Right atrium auricular region (tissue), 2 donors: ENCODE measurements at regions not wholly inside any gene's neighbourhood (a gene's known extent, or its start where the extent isn't known, plus 50 kb on each side); places are given as distances from the start of the nearest gene placed in this dataset.

Experiments used
- DNase-seq: peaks from one replicate; pipeline ENCODE4 v3.0.0-alpha.2; 2019; ENCODE audit warnings: low spot score
- H3K27ac ChIP-seq, 2 donors: fragments of 200-600 bp; sonication (generic); 1 replicate in 1 of 2; 2 replicates in 1 of 2; pipeline ENCODE4 v1.5.1; 2016 to 2019
- H3K27me3 ChIP-seq, 2 donors: fragments of 200-600 bp; sonication (generic); one replicate each; pipeline versions ENCODE4 v1.5.1 to v1.6.0; 2017 to 2019
- H3K36me3 ChIP-seq: fragments of 200-600 bp; sonication (generic); one replicate; pipeline ENCODE4 v1.5.1; 2016
- H3K4me1 ChIP-seq, 2 donors: fragments of 200-600 bp; sonication (generic); one replicate each; pipeline versions ENCODE4 v1.5.1 to v1.6.0; 2017 to 2019
- H3K4me3 ChIP-seq, 2 donors: fragments of 200-600 bp; sonication (generic); 1 replicate in 1 of 2; 2 replicates in 1 of 2; pipeline ENCODE4 v1.5.1; 2017 to 2019; ENCODE audit warnings: mild to moderate bottlenecking in 1 of 2, moderate library complexity in 1 of 2
- H3K9me3 ChIP-seq, 2 donors: fragments of 200-600 bp; sonication (generic); one replicate each; pipeline ENCODE4 v1.5.1; 2019
- TF ChIP-seq, protein P1 (sequence below), 2 donors: fragments of 200-600 bp; sonication (generic); IDR thresholded peaks; one replicate each; pipeline ENCODE4 v1.5.1; 2019; ENCODE audit warnings: antibody characterized with exemption in 2 of 2

GRCh38 chr1:95496307-95496706 lies 262.3 kb downstream of the RWDD3 start:
- H3K4me1 ChIP-seq, result no peaks in the 10 kb centered on the region
- no peaks in the 10 kb centered on the region for H3K27me3 ChIP-seq
- H3K27ac ChIP-seq, result no peak overlapping the region
- no peaks in the 10 kb centered on the region for H3K9me3 ChIP-seq
- no peaks in the 10 kb centered on the region for H3K36me3 ChIP-seq
- no peak overlapping the region for H3K4me3 ChIP-seq
- DNase-seq, result no peak
- TF ChIP-seq, protein P1, sequence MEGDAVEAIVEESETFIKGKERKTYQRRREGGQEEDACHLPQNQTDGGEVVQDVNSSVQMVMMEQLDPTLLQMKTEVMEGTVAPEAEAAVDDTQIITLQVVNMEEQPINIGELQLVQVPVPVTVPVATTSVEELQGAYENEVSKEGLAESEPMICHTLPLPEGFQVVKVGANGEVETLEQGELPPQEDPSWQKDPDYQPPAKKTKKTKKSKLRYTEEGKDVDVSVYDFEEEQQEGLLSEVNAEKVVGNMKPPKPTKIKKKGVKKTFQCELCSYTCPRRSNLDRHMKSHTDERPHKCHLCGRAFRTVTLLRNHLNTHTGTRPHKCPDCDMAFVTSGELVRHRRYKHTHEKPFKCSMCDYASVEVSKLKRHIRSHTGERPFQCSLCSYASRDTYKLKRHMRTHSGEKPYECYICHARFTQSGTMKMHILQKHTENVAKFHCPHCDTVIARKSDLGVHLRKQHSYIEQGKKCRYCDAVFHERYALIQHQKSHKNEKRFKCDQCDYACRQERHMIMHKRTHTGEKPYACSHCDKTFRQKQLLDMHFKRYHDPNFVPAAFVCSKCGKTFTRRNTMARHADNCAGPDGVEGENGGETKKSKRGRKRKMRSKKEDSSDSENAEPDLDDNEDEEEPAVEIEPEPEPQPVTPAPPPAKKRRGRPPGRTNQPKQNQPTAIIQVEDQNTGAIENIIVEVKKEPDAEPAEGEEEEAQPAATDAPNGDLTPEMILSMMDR (IDR thresholded peaks at IDR 0.05), result no peak

- Histone ChIP-seq H3K27ac (no peak overlapping the region), H3K9me3 (no peaks in the 10 kb centered on the region), H3K36me3 (no peaks in the 10 kb centered on the region), H3K4me1 (no peaks in the 10 kb centered on the region), H3K4me3 (no peak overlapping the region), H3K27me3 (no peaks in the 10 kb centered on the region)
- TF ChIP-seq, protein P1 (IDR thresholded peaks at IDR 0.05), result no peak
- DNase-seq, result no peak
These were observed 262.8 kb downstream of the RWDD3 start for GRCh38 chr1:95496773-95497172.

- Histone ChIP-seq H3K27ac (no peak overlapping the region), H3K4me1 (no peaks in the 10 kb centered on the region), H3K4me3 (no peak overlapping the region), H3K9me3 (no peaks in the 10 kb centered on the region), H3K36me3 (no peaks in the 10 kb centered on the region), H3K27me3 (no peaks in the 10 kb centered on the region)
- TF ChIP-seq, protein P1 (IDR thresholded peaks at IDR 0.05), result no peak
- DNase-seq, result no peak
These were observed 263.6 kb downstream of the RWDD3 start for GRCh38 chr1:95497566-95497965.

GRCh38 chr1:95503278-95504030 lies 269.4 kb downstream of the RWDD3 start:
- Histone ChIP-seq H3K9me3 (no peaks in the 10 kb centered on the region), H3K27me3 (no peaks in the 10 kb centered on the region), H3K36me3 (no peaks in the 10 kb centered on the region), H3K4me1 (no peaks in the 10 kb centered on the region), H3K4me3 (no peak overlapping the region), H3K27ac (no peak overlapping the region)
- no peak for DNase-seq
- TF ChIP-seq, protein P1 (IDR thresholded peaks at IDR 0.05), result no peak

- Histone ChIP-seq H3K4me1 (no peaks in the 10 kb centered on the region), H3K4me3 (no peak overlapping the region), H3K36me3 (no peaks in the 10 kb centered on the region), H3K27ac (no peak overlapping the region), H3K9me3 (no peaks in the 10 kb centered on the region), H3K27me3 (no peaks in the 10 kb centered on the region)
- DNase-seq, result no peak
- TF ChIP-seq, protein P1 (IDR thresholded peaks at IDR 0.05), result no peak
These were observed 270.3 kb downstream of the RWDD3 start for GRCh38 chr1:95504321-95504720.
